NT2/D1 (cell line): ENCODE measurements at regions not wholly inside any gene's neighbourhood (a gene's known extent, or its start where the extent isn't known, plus 50 kb on each side); places are given as distances from the start of the nearest gene placed in this dataset.
"Not testable (repeated sequence)": the region's sequence is repeated elsewhere in the genome, so short reads cannot be mapped to it uniquely, and the experiment has no call there.

Experiments
- DNase-seq: peaks from one replicate; pipeline ENCODE4 v3.0.0-alpha.2; 2011; ENCODE audit warnings: low read depth, low spot score
- H3K27me3 ChIP-seq: 2 replicates; pipeline ENCODE4 v1.6.0; 2011; ENCODE audit warnings: mild to moderate bottlenecking; ENCODE audit not compliant: insufficient read length, insufficient read depth
- H3K36me3 ChIP-seq: 2 replicates; pipeline ENCODE4 v1.6.1; 2011; ENCODE audit warnings: mild to moderate bottlenecking, low read length, mixed read lengths; ENCODE audit not compliant: insufficient read depth, insufficient read length
- H3K4me1 ChIP-seq: 2 replicates; pipeline ENCODE4 v1.5.1; 2011; ENCODE audit not compliant: insufficient read depth, insufficient read length
- H3K4me3 ChIP-seq: 2 replicates; pipeline ENCODE4 v1.5.1; 2011; ENCODE audit warnings: low read depth; ENCODE audit not compliant: insufficient read length
- H3K9ac ChIP-seq: 2 replicates; pipeline ENCODE4 v1.6.0; 2011; ENCODE audit warnings: low read depth; ENCODE audit not compliant: insufficient read length
- H3K9me3 ChIP-seq: 2 replicates; pipeline ENCODE4 v1.5.1; 2011; ENCODE audit warnings: mild to moderate bottlenecking, low read length; ENCODE audit not compliant: insufficient read depth
- SUZ12 ChIP-seq: IDR thresholded peaks from 2 replicates; pipeline ENCODE4 v1.6.1; 2011; ENCODE audit not compliant: insufficient read length, insufficient read depth; ENCODE audit errors: extremely low read depth
- YY1 ChIP-seq: IDR thresholded peaks from 2 replicates; pipeline ENCODE4 v1.6.1; 2011; ENCODE audit not compliant: insufficient read length, insufficient read depth
- ZNF274 ChIP-seq: IDR thresholded peaks from 2 replicates; pipeline ENCODE4 v1.6.1; 2011; ENCODE audit warnings: mild to moderate bottlenecking, low read depth, low read length

DNA sequence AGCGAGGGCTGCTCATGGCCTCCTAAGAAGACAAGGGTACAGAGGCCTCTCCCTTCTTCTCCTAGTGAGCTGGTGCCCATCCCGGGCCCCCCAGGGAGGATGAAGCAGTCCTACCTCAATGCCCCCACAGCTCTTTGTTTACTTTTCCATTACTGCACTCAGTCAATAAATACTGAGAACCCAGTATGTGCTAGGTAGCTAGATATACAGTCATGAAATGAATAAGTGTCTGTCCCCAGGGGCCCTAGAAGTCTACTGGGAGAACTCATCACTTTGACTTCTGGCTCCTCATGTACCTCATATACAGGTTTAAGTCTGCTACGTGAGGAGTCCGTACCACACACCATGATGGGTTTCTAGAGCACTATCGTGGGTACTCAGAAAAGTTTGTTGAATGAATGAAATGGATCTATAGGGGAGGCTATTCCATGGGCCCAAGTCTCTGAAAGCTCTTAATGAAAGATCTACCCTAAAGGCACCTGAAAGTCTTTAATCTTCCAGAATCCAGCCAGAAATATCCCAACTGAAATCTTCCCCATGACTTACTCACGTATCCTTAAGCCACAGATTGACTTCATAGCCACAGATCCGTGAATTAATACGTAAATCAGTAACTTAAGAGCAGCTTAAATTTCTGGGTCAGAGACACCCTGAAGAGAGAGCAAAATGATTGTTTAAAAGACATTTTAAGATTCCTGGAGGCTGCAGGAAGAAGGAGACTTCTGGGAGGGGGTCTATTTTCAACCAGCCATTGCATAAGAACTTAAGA, 51.6 kb upstream of the POMP start:
- no peaks in the 10 kb centered on the region for H3K9me3 ChIP-seq
- no peak for TF ChIP-seq YY1
- TF ChIP-seq SUZ12 = no peak
- no peak for TF ChIP-seq ZNF274
- no peak overlapping the region for H3K9ac ChIP-seq
- no peaks in the 10 kb centered on the region for H3K27me3 ChIP-seq
- no peaks in the 10 kb centered on the region for H3K36me3 ChIP-seq
- no peak for DNase-seq
- H3K4me1 ChIP-seq = peaks cover 2% of the 10 kb centered on the region
- no peak overlapping the region for H3K4me3 ChIP-seq

DNA sequence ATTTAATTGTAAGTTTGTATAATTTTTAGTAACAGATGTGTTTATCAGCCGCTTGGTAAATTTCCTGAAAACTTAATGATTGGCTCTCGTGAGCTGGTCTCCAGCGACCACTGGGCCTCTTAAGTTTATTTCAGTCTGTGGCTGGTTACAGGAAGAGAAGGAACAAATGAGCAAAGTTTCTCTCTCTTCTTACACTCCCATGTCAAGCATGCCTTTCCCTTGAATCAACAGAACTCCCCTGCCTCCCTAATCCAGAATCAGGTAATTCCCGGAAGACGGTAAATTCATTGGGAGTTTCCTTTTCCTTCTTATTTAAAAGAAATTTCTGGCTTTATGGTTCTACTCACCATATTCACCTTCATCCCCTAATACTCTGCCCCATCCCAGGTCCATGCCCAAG, 52.5 kb upstream of the POMP start:
- TF ChIP-seq ZNF274 (no peak), YY1 (no peak), SUZ12 (no peak)
- H3K4me3 ChIP-seq = no peak overlapping the region
- no peaks in the 10 kb centered on the region for H3K9me3 ChIP-seq
- no peaks in the 10 kb centered on the region for H3K4me1 ChIP-seq
- DNase-seq = no peak
- H3K36me3 ChIP-seq = no peaks in the 10 kb centered on the region
- H3K27me3 ChIP-seq = no peaks in the 10 kb centered on the region
- H3K9ac ChIP-seq = no peak overlapping the region

DNA sequence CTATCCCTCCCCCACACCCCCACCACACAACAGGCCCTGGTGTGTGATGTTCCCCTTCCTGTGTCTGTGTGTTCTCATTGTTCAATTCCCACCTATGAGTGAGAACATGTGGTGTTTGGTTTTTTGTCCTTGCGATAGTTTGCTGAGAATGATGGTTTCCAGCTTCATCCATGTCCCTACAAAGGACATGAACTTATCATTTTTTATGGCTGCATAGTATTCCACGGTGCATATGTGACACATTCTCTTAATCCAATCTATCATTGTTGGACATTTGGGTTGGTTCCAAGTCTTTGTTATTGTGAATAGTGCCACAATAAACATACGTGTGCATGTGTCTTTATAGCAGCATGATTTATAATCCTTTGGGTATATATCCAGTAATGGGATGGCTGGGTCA, 53.8 kb upstream of the POMP start:
- H3K4me3 ChIP-seq, H3K9me3 ChIP-seq, DNase-seq, H3K9ac ChIP-seq, H3K4me1 ChIP-seq, H3K36me3 ChIP-seq, H3K27me3 ChIP-seq: not testable (repeated sequence)

DNA sequence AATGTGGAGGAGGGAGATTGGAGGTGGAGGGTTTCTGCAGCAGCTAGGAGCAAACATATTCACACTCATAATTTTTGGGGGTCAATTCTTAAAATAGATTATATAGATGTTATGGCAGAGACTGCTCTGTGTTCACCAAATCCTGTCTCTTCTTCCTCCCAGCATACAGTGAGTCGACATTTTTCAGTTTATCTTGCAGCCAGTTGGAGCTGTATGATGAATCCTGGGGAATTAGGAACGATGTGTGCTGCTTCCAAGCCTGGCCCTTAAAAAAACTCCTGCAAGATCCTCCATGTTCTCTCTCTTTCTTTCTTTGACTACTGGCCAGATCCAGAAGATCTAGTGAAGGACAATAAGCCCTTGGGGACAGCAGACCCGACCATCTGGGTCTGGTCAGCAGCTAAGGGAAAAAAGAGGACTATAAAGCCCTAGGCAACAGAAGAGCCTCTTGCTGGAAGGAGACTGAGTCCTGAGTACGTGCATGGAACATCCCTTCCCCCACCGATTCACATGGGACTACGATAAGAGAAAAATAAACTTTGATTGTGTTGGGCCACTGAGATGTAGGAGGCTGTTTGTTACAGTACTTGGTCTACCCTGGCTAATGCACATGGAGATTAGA, 55.8 kb upstream of the POMP start:
- peaks cover 4% of the 10 kb centered on the region; the same call in 1 of the 2 replicates for H3K9me3 ChIP-seq
- H3K36me3 ChIP-seq = no peaks in the 10 kb centered on the region
- H3K9ac ChIP-seq = no peak overlapping the region
- H3K27me3 ChIP-seq = no peaks in the 10 kb centered on the region
- H3K4me3 ChIP-seq = no peak overlapping the region
- TF ChIP-seq SUZ12 (no peak), YY1 (no peak), ZNF274 (no peak)
- no peaks in the 10 kb centered on the region for H3K4me1 ChIP-seq
- DNase-seq = no peak

DNA sequence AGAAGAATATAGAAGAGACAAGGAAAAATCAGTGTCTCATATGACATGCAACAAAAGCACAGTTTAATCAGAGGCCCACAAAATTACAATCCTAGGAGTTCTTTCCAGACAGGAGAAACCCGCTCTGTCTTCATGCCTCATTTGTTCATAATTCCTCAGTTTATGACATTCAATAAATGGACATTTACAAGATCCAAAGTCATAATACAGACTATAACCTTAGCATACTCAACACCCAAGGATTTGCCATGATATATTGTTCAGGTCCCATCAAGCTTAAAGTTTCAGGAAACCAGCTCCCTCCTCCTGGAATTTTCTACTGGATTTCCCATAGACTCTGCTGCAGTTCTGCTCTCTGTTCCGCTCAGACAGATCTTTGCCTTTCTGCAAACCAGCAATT, 56.4 kb upstream of the POMP start:
- Histone ChIP-seq H3K4me3 (no peak overlapping the region), H3K36me3 (no peaks in the 10 kb centered on the region), H3K4me1 (no peaks in the 10 kb centered on the region), H3K9ac (no peak overlapping the region), H3K9me3 (peaks cover 4% of the 10 kb centered on the region; the same call in 1 of the 2 replicates), H3K27me3 (no peaks in the 10 kb centered on the region)
- DNase-seq = no peak
- no peak for TF ChIP-seq YY1
- no peak for TF ChIP-seq ZNF274
- TF ChIP-seq SUZ12 = no peak

DNA sequence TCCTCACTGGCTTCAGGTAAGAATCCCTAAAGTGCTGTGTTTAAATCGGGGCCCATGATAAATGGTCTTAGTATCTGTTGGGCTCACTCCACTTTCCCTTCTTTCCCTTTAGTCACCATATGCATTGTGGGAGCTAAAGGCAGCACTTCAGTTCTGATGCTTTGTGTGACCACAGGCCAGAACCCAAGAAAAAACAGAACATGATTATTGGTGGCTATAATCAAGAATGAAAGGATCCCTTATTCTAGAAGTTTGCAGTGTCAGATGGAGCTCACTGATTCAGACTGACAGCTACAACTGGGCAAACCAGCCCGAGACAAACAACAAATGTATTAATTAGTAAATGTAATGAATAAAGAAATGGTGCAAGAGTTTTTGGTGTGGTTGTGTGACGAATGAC, 57.3 kb upstream of the POMP start:
- Histone ChIP-seq H3K9ac (no peak overlapping the region), H3K27me3 (no peaks in the 10 kb centered on the region), H3K4me1 (no peaks in the 10 kb centered on the region)

DNA sequence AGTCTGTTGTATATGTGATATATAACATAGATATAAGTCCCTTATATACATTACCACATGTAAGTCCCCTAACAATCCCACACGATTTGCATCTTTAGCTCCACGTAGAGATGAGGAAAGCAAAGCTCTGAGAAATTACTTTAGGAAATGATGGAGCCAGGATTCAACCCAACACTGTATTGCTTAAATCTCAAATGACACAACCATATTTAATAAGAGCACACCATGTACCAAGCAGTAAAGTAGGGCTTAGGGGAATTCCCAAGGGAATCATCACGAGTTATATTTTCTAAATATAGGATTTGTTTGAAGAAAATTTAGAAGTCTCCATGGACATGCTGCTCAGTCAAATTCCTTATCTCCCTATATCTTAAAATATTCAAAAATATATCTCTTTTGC, 61.3 kb upstream of the POMP start:
- no peak overlapping the region for H3K9ac ChIP-seq
- no peaks in the 10 kb centered on the region for H3K27me3 ChIP-seq
- no peaks in the 10 kb centered on the region for H3K4me1 ChIP-seq
- H3K4me3 ChIP-seq = no peak overlapping the region
- TF ChIP-seq YY1 = no peak
- TF ChIP-seq ZNF274 = no peak
- no peak for TF ChIP-seq SUZ12
- peaks cover 4% of the 10 kb centered on the region; the same call in 1 of the 2 replicates for H3K9me3 ChIP-seq
- H3K36me3 ChIP-seq = no peaks in the 10 kb centered on the region
- DNase-seq = no peak

More for the DNA sequence above, 57.3 kb upstream of the POMP start:
- DNase-seq = no peak
- Histone ChIP-seq H3K9me3 (peaks cover 4% of the 10 kb centered on the region; the same call in 1 of the 2 replicates), H3K4me3 (no peak overlapping the region), H3K36me3 (no peaks in the 10 kb centered on the region)
- TF ChIP-seq ZNF274 (no peak), YY1 (no peak), SUZ12 (no peak)
